ENCODE measurements at regions not wholly inside any gene's neighbourhood (a gene's known extent, or its start where the extent isn't known, plus 50 kb on each side); places are given as distances from the start of the nearest gene placed in this dataset.

DNA sequence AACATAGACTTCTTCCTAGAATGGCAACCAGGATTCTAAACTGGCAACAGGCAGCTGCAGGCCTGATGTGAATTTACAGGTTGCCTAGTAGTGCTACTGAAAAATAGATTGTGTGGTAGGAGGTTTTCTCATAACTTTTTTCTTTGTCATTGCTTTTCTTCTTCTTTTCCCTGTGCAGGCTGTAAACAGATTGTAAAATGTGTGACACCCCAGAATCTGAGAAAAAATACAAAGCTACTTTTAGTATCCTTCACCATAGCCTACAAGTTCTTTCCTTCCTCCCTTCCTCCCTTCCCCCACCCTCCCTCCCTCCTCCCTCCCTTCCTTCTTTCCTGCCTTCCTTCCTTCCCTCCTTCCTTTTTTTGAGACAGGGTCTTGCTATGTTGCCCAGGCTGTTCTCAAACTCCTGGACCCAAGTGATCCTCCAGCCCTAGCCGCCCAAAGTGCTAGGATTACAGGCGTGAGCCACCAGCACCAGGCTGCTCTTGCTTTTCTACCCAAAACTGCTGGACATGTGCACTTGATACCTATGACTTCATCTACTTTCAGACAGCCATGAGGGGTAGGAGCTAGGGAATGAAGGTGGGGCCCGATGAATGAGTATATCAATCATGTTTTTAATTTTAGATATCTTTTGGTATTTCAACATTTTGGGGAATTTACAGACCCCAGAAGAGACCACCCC lies 114.2 kb upstream of the EEA1 start:
- no peak for DNase-seq

DNA sequence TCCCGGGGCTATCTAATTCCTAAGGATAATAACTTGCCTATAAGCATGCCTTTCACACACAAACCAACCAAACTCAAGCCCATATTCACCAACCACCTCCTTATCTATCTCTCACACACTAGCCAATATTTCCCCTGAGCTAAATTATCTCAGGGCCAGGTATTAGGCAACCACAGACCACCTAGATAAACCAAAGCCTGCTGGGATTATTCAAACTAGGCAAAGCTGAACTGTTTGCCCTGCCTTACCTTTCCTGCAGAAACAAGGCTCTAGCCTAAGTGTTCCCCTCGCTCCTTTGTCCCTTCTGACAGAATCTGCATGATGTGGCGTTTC lies 114.7 kb upstream of the EEA1 start:
- DNase-seq: no peak

DNA sequence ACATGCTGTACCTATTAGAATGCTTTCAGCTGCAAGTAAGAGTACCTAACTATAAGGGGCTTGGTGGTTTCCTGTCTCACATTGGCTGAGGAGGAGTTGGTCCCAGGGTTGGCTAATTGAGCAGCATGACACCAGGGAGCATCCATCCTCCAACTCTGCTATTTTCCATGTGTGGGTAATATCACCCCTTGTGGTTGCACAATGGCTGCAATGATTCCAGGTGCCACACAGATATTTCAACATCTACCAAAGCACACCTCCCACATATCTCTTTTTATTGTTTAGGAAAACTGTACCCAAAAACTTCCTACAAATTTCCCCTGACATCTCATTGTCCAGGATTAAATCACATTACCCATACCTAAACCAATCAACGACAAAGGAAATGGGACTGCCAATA lies 118.0 kb upstream of the EEA1 start:
- DNase-seq: no peak

DNA sequence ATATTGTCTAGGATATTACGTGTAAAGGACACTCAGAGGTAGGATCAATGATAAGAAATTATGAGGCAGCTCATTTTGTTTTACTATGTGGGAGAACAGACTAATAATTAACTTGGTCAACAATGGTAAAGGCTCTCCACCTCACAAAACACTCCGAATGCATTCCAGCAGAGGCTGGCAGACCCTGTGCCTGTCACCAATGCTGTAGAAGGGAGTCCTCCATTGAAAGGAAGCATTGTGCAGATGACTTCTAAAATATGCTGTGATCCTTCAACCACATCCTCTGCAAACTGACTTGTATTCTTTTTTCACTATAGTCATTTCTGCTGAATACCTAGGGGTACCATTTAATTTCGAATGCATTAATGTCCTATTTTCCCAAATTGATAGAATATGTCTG lies 119.6 kb upstream of the EEA1 start:
- no peak for DNase-seq

DNA sequence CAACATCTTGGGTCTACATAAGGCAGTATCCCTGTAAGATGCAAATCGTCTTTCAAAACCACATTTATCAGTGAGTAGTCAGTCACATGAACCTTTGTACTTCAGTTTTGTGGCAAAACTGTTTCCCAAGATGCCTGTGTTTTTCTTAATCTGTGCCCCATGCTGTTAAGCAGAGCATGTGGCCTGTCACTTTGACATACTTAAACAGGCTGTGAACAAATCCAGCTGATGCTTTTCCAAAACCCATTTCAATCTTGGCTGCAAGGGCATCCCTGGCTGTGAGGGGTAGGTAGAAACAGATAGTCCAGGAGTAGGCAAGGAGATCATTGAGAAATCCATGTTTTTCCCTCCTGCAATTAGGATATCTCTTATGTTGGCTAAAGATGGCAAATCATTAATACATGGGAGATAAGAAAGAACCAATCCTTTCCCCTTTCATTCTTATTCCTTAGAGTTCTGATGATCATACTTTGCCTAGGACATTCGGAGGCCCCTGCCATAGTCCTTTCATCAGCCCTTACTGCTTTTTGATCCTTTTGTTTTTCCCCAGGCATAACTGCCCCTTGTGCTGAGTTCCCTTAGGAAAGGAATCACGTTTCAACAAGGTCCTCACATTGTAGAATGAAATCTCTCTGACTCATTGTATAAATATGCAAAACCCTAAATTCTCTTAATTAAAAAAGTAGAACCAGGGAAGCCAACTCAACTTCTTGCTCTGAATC lies 121.1 kb upstream of the EEA1 start:
- no peak for DNase-seq

DNA sequence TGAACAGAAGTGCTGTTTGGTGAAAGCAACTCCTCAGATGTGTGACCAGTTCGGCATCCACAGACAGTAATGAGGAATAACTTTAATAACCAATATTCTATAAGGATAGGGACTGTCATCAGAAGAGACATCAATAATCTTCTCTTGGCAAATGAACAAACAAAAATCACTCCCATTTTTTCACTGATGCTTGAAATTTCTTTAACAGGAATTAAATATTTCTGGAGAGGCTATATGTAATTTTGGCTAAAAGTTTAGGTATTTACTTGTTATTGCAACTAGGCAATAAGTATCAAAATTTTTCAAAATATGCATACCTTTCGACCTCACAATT lies 121.6 kb upstream of the EEA1 start:
- DNase-seq: no peak

DNA sequence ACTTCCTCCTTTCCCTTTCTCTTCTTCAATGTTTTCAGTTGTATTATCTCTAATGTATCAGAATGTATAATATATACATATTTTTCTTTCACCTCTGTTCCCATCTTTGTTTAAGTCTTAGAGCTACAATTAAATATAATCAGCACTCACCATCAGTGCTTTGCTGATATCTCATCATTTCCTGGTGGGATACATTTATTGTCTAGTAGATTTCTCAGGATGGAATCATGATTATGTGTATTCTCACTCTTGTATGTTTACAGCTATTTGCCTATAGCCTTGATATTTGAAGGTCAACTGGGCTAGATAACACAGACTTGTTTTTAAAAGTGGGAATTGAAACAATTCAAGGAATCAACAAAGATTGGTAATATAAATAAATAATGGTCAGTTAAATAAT lies 124.9 kb upstream of the EEA1 start:
- DNase-seq: no peak

DNA sequence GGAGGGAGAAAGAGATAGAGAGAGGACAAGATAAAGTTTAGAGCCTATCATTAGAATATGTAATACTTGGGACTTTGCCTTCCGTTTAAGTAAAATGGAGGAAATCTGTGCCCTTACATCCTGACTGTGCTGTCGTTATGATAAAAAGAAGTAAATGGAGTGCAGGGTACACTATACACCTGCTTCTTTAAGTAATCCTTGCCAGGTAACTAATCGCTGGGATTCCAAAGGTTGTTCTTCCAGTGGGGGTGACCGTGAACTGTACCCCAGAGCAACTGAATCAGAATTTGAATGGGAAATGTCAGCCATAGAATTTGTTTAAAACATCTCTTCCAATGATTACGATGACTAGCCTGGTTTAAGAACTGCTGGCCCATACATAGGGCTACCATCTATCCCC lies 126.1 kb upstream of the EEA1 start:
- no peak for DNase-seq

DNA sequence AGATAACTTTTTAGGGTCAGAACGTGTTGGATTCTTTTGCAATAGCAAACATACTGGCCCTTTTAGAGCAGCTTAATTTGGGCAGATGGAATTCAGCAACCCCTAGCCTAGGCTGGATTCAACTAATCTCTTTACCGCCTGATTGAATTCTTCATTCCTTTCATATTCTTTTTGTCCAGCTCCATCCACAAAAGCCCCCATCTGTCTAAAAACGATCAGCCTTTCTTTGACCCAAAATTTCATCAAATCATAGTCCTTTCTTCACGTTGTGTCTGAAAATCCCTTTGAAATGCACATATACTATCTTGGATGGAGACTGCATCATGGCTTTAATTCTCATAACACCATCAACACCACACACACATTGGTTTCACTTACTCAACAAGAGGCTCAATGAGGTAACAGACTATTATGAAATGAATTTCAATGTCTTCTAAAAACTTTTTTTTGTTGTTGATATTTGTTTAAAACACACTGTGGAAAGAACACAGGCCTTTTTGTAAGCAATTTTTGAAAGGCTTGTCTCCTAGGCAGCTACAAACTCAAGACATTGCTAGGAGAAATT lies 128.0 kb upstream of the EEA1 start:
- DNase-seq: no peak

DNA sequence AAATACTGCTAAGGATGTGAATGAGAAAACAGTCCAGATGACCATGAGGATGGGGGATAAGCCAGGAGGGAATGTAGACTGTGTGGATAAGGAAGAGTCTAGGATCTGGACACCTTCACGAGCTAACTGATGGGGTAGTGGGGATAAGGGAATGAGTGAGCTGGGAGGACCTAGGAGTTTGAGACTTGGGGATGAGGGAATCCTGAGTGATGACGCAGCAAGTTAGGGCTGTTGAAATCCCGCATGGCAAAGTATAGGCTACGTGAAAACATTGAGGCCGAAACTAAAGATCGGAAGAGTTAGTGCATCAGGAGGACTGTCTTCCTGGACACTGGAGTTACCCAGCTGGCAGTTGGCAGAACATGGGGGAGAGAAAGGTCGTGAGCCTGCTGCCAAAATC lies 129.2 kb upstream of the EEA1 start:
- no peak for DNase-seq

DNA sequence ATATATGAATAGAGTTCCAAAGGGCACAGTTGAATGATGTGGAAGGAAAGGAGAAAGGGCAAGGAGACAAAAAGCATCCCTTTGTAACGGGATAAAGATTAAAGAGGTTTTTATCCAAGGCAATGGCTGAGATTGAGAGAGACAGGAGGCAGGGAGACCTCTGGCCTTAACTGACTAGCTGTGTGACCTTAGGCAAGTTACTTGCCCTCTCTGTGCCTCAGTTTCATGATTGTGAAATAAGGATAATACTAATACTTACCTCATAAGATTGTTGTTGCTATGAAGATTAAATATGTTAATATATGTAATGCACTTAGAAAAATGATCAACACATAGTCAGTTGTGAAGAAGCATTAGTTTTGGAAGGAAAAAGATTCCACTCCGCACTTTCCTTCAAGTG lies 130.2 kb upstream of the EEA1 start:
- no peak for DNase-seq

DNA sequence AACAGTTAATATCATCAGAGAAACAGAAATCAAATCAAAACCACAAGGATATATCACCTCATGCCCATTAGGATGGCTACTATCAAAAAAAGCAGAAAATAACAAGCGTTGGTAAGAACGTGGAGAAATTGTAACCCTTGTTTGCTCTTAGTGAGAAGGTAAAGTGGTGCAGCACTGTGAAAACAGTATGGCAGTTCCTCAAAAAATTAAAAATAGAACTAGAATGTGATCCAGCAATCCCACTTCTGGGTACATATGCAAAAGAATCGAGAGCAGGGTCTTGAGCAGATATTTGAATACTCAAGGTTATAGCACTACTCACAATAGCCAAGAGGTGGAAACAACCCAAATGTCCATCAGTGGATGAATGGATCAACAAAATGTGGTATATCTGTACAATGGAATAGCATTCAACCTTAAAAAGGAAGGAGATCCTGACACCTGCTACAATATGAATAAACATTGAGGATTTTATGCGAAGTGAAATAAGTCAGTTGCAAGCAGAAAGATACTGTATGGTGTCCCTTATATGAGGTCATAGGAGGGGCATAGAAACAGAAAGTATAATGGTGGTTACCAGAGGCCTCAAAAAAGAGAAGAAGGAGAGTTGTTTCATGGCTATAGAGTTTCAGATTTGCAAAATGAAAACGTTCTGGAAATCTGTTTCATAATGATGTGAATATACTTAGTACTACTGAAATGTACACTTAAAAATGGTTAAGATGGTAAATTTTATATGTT lies 131.0 kb upstream of the EEA1 start:
- no peak for DNase-seq

DNA sequence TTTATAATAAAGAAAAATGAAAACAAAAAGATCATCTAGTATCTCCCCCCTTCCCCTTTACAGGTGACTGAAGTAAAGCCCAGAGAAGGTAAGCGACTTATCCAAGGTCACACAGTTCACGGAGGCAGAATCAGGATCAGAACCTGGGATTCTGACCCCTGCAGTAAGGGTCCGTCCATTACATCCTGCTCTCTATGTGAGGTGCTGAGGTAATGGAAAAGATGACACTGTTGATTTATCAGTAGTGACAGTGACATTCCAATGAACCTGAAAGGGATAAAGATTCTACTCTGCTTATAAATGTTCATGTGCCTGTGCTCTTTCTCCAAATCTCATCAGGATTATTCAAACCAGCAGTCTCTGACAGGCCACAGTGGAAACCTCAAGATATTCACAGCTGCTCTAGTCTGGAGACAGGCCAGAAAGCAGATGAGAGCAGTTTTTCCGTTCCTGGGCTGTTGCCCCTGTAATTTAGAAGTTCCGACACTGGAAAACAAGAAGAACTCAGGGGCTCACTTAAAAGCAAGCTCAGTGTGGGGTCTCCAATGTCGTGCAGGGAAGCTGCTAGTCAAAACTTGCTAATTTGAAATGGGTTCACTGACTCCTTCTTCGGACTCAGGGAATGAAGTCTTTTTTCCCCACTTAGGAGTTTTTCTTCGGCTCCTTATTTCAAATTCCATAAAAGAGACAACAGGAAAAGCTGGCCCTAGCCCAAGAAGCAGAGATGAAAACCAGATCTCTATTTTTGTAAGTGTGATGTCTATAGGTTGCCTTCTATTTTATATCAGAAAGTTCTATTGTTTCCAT lies 131.8 kb upstream of the EEA1 start:
- no peak for DNase-seq

DNA sequence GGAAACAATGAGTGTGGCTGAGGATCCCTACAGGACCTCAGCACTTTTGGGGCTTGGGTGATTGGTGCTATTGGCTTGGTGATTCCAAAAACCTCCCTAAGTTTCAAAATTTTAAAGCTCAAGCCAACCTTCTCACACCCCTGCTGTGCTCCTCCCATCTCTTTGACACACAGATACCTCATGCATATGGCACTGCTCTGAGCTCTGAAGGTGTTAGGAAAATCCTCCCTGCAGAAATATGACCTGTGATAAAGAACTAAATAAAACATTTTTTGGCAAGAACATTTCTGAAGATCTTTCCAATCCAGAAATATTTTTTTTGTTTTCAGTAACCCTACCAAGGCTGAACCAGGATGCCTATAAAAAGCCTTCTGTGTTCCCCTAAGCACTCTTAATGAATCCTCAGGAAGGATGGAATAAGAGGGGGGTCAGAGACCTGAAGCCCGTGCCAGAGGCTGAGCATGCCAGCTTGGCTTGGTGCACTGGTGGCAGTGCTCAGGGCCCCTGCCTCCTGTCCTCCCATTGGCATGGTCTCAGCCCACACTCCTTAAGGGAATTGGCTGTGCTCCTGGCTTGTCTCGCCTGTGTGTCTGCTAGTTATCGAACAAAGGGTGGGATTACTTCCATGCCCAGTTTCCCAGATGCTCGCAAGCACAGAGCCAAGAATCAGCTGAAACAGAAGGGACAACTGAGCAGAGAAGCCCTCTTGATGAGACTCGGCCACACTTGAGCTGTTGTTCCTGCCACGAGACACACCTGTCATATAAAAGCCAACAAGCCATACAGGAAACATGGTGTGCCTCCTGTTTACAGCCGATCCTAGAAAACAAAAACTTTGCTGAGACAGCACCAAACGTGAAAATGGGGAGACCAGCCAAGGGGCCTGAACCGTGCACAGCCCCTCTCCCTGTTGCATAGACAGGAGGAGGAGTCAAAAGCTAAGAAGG lies 132.7 kb upstream of the EEA1 start:
- DNase-seq: no peak

DNA sequence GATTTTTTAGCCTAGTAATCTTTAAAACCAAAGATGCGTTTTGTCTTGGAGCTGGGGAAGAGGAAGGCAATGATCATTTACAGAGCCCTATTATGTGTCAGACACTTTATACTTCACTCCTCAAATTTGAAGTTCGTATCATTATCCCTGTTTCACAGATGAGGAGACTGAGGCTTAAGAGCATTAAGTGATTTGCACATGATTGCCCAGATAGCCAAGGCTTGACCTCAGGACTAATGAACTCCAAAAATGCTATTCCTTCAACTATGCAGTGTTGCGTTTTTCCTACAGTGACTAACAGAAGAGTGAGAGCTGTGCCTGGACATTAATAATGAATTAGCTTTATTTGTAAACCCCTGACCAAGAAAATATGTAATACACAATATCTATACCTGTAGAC lies 136.8 kb upstream of the EEA1 start:
- DNase-seq: no peak

DNA sequence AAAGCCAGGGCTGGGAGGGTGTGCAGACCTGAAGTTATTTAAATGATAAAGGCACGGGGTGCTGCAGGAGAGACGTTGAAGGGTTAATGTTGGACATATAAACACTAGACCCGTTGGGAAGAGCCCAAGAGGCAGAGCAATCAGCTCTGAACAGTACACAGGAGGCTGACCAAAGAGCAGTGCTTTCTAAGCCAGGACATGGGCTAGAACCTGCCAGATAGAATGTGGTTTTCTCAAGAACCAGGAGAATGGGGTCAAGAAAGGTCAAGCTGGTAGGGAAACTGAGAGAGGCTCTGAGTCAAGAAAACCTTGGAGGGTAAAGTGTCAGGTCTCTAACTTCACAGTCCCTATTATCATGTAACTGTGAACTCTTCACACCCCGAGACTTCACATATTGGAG lies 143.2 kb upstream of the EEA1 start:
- DNase-seq: no peak

DNA sequence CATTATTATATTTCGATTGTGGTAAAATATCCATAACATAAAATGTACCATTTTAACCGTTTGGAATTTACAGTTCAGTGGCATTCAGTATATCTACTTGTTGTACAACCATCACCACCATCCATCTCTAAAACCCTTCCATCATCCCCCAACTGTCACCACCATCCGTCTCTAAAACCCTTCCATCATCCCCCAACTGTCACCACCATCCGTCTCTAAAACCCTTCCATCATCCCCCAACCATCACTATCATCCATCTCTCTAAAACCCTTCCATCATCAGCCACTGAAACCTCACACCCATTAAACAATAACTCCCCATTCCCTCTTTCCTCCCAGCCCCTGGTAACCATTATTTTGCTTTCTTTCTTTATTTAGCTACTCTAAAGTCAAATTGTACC lies 144.2 kb upstream of the EEA1 start:
- no peak for DNase-seq

DNA sequence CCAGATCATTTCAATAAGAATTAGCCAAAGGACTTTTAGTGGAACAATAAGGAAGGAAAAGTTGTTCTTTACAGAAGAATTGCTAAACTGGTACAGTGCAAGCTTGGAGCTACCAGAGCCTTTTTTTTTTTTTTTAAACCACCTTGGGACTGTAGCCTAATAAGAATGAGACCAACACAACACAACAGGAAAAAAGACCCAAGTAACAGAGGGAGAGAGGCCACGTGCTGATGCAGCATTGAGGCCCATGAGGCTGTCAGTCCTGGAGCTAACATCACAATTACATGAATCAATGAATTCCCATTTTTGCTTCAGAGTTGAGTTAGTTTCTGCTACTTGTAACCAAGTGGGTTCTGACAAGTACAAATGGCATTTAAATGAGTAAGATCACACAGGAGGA lies 149.0 kb upstream of the EEA1 start:
- no peak for DNase-seq

DNA sequence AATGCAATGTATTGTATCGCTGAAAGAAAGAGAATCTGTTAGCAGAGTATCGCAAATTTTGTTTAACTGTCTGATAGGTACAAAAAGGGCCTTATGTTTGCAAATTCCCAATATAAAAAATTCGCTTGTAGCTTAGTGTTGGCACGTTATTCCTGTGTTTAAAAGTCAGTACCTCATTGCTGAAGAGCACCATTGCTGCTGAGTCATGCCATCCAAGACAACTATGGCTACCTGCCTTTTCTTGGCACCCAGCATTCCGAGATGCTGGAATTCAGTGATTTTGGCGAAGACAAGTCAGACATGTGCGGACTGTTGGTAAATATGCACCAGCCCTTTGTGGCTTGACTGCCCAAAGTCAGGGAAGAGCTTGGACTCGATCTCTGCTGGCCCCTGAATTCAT lies 149.5 kb upstream of the EEA1 start:
- DNase-seq: no peak

DNA sequence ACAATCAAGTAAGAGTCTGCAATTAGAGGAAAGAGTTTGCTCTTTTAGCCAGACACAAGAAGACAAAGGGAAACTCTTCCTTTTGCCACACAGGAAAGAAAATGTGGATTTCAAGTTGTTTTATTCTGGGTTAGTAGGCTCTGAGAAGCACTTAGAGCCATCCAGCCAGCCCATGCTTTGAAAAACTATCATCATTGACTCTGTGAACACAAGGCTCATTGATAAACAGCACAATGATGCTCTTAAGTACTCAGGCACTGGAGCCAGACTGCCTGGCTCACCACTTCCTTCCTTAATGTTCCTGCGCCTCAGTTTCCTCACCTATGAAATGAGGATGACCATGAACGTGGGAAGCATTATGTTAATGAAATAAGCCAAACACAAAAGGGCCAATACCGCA lies 150.2 kb upstream of the EEA1 start:
- DNase-seq: no peak

DNA sequence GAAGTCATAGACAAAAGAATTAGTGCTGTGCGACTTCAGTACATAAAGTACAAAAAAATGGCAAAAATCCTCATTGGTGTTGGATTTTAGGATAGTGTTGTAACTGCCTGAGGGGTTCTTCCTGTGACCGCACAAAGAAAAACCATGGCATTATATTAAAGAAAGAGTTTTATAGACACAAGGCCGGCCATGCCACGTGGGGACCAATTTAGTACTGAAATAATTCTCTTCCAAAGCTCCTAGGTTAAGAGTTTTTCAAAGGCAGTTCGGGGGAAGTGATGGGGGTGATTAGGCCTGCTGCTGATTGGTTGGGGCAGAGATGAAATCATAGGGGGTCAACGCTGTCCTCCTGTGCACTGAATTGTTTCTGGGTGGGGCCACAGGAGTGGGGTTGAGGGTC lies 150.9 kb upstream of the EEA1 start:
- no peak for DNase-seq

DNA sequence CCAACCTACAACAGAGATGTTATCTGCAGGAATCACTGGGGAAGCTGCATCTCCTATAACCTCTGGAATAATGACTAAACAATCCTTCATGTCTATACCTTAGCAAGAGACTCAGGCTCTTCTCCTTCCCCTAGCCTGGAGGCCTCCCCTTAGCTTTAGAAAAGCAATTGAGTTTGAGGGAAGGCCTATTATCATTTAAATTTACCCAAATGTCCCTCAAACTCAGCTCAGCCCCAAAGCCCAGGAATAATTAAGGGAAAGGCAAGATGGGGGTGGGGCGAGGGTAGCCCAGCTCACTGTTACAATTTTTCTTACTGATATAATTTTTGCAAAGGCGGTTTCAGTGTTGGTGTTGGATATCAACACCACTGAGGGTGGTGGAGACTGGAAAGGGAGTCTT lies 151.4 kb upstream of the EEA1 start:
- no peak for DNase-seq
